Thoracic aorta (tissue), 2 donors: ENCODE measurements at regions not wholly inside any gene's neighbourhood (a gene's known extent, or its start where the extent isn't known, plus 50 kb on each side); places are given as distances from the start of the nearest gene placed in this dataset.

Experiments used
- ATAC-seq: fragments of 150-250 bp; one replicate; pipeline ENCODE4 v1.8.0; 2017; ENCODE audit warnings: low read depth; ENCODE audit not compliant: insufficient number of reproducible peaks, low FRiP score
- DNase-seq: peaks from one replicate; pipeline ENCODE4 v3.0.0-alpha.2; 2020; ENCODE audit warnings: low spot score
- H3K27ac ChIP-seq, 2 donors: fragments of 200-600 bp; sonication (generic); 1 replicate in 1 of 2; 2 replicates in 1 of 2; pipeline ENCODE4 v1.5.1; 2016; ENCODE audit warnings: mild to moderate bottlenecking in 2 of 2, moderate library complexity in 2 of 2
- H3K27me3 ChIP-seq: fragments of 200-600 bp; sonication (generic); replicated peaks from 2 replicates; pipeline ENCODE4 v1.6.0; 2016; ENCODE audit warnings: mild to moderate bottlenecking; ENCODE audit not compliant: insufficient read depth
- H3K36me3 ChIP-seq: fragments of 200-600 bp; sonication (generic); one replicate; pipeline ENCODE4 v1.5.1; 2016
- H3K4me1 ChIP-seq, 2 donors: fragments of 200-600 bp; sonication (generic); 1 replicate in 1 of 2; 2 replicates in 1 of 2; pipeline versions ENCODE4 v1.5.1 to v1.6.0; 2016; ENCODE audit warnings: low read depth in 2 of 2, mild to moderate bottlenecking in 1 of 2; ENCODE audit not compliant: control insufficient read depth in 1 of 2
- H3K4me3 ChIP-seq: fragments of 200-600 bp; sonication (generic); 2 replicates; pipeline ENCODE4 v1.5.1; 2016; ENCODE audit warnings: mild to moderate bottlenecking
- H3K9me3 ChIP-seq: fragments of 200-600 bp; sonication (generic); 2 replicates; pipeline ENCODE4 v1.5.1; 2016
- TF ChIP-seq, protein P1 (sequence below): fragments of 200-600 bp; sonication (generic); IDR thresholded peaks from one replicate; pipeline ENCODE4 v1.5.1; 2019; ENCODE audit warnings: antibody characterized with exemption

DNA sequence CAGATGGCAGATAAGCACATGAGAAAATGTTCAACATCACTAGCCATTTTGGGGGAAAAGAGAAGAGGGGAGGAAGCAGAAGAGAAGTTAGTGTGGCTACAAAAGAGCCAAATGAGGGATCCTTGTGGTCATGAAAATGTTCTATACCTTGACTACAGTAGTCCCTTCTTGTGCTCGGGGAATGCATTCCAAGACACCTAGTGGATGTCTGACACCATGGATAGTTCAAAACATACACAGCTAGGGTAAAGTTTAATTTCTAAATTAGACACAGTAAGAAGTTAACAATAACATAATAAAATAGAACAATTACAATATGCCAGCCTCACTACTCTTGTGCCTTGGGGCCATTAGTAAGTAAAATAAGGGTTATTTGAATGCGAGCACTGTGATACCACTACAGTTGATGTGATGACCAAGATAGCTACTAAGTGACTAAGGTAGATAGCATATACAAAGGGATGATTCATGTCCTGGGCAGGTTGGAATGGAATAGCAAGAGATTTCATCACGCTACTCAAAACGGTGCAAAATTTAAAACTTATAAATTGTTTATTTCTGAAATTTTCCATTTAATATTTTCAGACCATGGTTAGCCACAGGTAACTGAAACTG, 344.1 kb downstream of the NR2F1-AS1 start:
- Histone ChIP-seq H3K27me3 (no peaks in the 10 kb centered on the region), H3K4me3 (no peak overlapping the region), H3K27ac (no peak overlapping the region), H3K36me3 (no peaks in the 10 kb centered on the region), H3K4me1 (no peaks in the 10 kb centered on the region), H3K9me3 (no peaks in the 10 kb centered on the region)
- DNase-seq (no peak), ATAC-seq (no peak)
- TF ChIP-seq, protein P1, sequence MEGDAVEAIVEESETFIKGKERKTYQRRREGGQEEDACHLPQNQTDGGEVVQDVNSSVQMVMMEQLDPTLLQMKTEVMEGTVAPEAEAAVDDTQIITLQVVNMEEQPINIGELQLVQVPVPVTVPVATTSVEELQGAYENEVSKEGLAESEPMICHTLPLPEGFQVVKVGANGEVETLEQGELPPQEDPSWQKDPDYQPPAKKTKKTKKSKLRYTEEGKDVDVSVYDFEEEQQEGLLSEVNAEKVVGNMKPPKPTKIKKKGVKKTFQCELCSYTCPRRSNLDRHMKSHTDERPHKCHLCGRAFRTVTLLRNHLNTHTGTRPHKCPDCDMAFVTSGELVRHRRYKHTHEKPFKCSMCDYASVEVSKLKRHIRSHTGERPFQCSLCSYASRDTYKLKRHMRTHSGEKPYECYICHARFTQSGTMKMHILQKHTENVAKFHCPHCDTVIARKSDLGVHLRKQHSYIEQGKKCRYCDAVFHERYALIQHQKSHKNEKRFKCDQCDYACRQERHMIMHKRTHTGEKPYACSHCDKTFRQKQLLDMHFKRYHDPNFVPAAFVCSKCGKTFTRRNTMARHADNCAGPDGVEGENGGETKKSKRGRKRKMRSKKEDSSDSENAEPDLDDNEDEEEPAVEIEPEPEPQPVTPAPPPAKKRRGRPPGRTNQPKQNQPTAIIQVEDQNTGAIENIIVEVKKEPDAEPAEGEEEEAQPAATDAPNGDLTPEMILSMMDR = no peak

DNA sequence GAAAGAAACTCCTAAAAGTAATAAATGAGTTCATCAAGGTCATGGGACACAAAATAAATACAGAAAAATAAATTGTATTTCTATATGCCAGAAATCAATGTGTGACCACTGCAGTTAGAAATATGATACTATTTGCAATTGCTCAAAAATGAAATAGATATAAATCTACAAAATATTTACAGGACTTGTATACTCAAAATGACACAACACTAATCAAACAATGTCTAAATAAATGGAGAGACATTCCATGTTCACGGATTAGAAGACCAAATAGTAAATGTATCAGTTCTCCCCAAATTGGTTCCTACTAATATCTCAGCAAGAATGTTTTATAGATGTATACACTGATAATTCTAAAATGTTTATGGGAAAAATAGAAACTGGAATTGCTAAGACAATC, 345.3 kb downstream of the NR2F1-AS1 start:
- H3K4me3 ChIP-seq = no peak overlapping the region
- H3K27me3 ChIP-seq = no peaks in the 10 kb centered on the region
- TF ChIP-seq, protein P1 = no peak
- no peak for ATAC-seq
- H3K9me3 ChIP-seq = no peaks in the 10 kb centered on the region
- no peak overlapping the region for H3K27ac ChIP-seq
- no peaks in the 10 kb centered on the region for H3K4me1 ChIP-seq
- no peak for DNase-seq
- no peaks in the 10 kb centered on the region for H3K36me3 ChIP-seq

DNA sequence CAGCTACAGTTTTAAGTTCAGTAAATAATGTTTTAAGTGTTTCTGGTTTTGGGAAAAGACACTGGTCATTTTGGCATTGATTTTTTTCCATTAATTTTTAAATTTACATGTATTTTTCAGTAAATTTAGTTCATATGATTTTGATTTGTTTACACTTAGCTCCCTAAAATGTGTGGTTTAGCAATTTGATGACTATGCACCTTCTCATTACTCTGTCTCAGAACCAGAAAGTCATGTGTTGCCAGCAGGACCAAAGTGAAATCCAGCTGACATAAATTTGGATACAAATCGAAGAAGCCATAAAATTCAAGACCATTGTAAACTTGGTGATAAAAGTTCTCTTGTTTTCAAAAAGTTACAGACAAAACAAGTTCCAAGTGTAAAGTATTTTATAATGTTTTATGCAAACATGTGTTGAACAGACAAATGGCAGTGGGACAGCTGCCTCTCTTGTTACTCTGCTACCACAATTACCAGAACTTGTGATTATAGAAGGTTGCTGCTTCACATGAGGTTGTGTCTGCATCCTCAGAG, 354.8 kb downstream of the NR2F1-AS1 start:
- Histone ChIP-seq H3K9me3 (no peaks in the 10 kb centered on the region), H3K36me3 (no peaks in the 10 kb centered on the region), H3K4me3 (no peak overlapping the region), H3K27ac (no peak overlapping the region), H3K4me1 (no peaks in the 10 kb centered on the region), H3K27me3 (no peaks in the 10 kb centered on the region)
- TF ChIP-seq, protein P1 = no peak
- ATAC-seq (no peak), DNase-seq (no peak)

DNA sequence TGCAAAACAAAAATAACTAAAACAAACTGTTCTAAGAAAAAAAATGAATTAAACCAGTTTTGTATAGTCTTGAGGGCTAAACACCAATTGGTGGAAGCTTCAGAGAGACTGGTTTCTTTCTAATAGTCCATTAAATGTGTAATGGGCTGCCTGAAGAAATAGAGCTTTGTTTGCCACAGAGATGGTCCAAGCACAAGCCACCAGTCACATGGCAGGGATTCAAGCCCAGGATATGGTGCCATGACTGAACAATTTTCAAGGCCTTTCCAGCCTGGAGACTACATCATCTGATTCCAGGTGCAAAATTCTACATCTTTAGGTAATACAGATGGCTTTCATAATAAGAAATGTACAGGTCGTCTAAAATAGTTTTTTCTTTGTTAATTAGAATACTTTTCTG, 355.3 kb downstream of the NR2F1-AS1 start:
- Histone ChIP-seq H3K4me3 (no peak overlapping the region), H3K4me1 (no peaks in the 10 kb centered on the region), H3K36me3 (no peaks in the 10 kb centered on the region), H3K9me3 (no peaks in the 10 kb centered on the region), H3K27ac (no peak overlapping the region), H3K27me3 (no peaks in the 10 kb centered on the region)
- TF ChIP-seq, protein P1 = no peak
- no peak for DNase-seq
- no peak for ATAC-seq

DNA sequence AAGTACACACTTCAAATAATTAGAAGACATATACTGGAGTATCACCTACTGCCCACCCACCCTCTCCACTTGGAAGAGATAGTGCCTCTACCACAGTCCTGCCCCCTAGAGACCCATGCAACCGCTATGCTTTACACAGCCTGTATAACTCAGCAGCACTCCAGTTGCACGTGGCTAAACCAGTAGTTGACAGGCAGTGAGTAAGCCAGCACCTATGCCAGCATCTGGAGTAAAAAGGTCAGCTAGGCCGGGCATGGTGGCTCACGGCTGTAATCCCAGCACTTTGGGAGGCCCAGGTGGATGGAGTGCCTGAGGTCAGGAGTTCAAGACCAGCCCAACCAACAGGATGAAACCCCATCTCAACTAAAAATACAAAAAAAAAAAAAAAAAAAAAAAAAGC, 356.4 kb downstream of the NR2F1-AS1 start:
- ATAC-seq (no peak), DNase-seq (no peak)
- Histone ChIP-seq H3K27ac (no peak overlapping the region), H3K9me3 (no peaks in the 10 kb centered on the region), H3K27me3 (no peaks in the 10 kb centered on the region), H3K36me3 (no peaks in the 10 kb centered on the region), H3K4me3 (no peak overlapping the region), H3K4me1 (no peaks in the 10 kb centered on the region)
- TF ChIP-seq, protein P1 = no peak
